Left lung (tissue), 4 donors: ENCODE measurements at regions not wholly inside any gene's neighbourhood (a gene's known extent, or its start where the extent isn't known, plus 50 kb on each side); places are given as distances from the start of the nearest gene placed in this dataset.

ENCODE experiments used
- ATAC-seq: fragments of 200-7000 bp; cut with Tn5 transposase; one replicate; pipeline ENCODE4 v1.9.1; 2020; ENCODE audit warnings: moderate library complexity
- DNase-seq, 4 donors: peaks; one replicate each; pipeline ENCODE4 v3.0.0-alpha.2; 2013 to 2020
- H3K27ac ChIP-seq, 2 donors: fragments of 200-600 bp; sonication (generic) in 1 of 2; one replicate each; pipeline versions ENCODE4 v1.5.0 to v1.8.0; 2020 to 2021
- H3K27me3 ChIP-seq, 2 donors: fragments of 200-600 bp; sonication (generic) in 1 of 2; one replicate each; pipeline versions ENCODE4 v1.5.0 to v1.8.0; 2020 to 2021
- H3K36me3 ChIP-seq, 2 donors: fragments of 200-600 bp; sonication (generic) in 1 of 2; one replicate each; pipeline versions ENCODE4 v1.5.0 to v1.8.0; 2020 to 2021
- H3K4me1 ChIP-seq, 2 donors: fragments of 200-600 bp; one replicate each; pipeline ENCODE4 v1.8.0; 2021
- H3K4me3 ChIP-seq, 2 donors: fragments of 200-600 bp; sonication (generic) in 1 of 2; one replicate each; pipeline versions ENCODE4 v1.5.0 to v1.8.0; 2020 to 2021; ENCODE audit warnings: mild to moderate bottlenecking in 1 of 2
- H3K9me3 ChIP-seq, 2 donors: fragments of 200-600 bp; sonication (generic) in 1 of 2; one replicate each; pipeline versions ENCODE4 v1.5.0 to v1.8.0; 2020 to 2021
- intact Hi-C, 2 donors: fragments of 100-400 bp; cut with DNase I; formaldehyde crosslinking; loops; one replicate each; pipeline versions ENCODE4 v1.11.2 to v1.14.2; 2022
- TF ChIP-seq, protein P1 (sequence below), 2 donors: fragments of 200-600 bp; sonication (generic) in 1 of 2; IDR thresholded peaks; one replicate each; pipeline versions ENCODE4 v1.5.0 to v1.8.0; 2021; ENCODE audit warnings: antibody characterized with exemption in 2 of 2
- donor health status: DM: no; HTN: yes; CAD: no.
- donor health status: DM: no; HTN: no; CAD: no.

DNA sequence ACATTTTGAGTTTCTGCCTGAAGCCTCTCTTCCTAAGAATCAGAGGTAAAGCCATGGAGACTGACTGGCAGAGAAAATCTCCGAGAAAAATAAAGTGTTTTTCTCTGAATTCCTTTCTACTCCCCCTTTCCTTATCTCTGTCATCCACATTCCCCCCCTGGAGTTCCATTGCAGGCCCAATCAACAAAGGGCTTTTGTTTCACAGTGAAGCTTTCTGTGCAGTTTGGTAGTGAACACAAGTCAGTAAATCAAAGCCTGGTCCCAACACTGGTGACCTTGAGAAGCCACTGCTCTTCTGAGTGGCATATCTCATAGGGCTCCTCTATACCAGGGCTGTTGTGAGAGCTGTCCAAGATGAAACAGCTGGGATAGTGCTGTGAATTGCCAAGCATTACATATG, 228.4 kb downstream of the SEC16B start:
- H3K4me3 ChIP-seq: no peak overlapping the region
- no peak for ATAC-seq

DNA sequence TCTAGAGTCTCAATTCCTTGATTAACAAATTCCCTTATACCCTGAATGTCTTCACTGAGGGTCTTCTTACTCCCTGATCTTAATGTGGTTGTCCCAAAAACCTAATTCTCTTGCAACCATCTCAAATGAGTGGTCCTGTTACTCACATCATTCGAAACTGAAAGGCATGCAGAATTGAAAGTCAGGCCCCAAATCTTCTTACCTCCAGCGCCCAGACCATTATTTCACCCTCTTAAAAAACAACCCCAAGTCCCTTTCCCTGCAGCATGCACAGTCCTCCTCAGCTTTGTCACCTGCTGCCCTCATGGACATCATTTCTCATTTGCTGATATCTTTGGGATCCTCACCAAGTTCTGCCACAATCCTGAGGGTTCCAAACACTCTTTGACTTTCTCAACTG, 230.1 kb downstream of the SEC16B start:
- Histone ChIP-seq H3K4me3 (no peak overlapping the region), H3K9me3 (no peaks in the 10 kb centered on the region), H3K27ac (no peak overlapping the region), H3K4me1 (no peaks in the 10 kb centered on the region), H3K27me3 (no peaks in the 10 kb centered on the region), H3K36me3 (no peaks in the 10 kb centered on the region)
- DNase-seq (no peak), ATAC-seq (no peak)
- intact Hi-C loops: no loop called here
- TF ChIP-seq, protein P1, sequence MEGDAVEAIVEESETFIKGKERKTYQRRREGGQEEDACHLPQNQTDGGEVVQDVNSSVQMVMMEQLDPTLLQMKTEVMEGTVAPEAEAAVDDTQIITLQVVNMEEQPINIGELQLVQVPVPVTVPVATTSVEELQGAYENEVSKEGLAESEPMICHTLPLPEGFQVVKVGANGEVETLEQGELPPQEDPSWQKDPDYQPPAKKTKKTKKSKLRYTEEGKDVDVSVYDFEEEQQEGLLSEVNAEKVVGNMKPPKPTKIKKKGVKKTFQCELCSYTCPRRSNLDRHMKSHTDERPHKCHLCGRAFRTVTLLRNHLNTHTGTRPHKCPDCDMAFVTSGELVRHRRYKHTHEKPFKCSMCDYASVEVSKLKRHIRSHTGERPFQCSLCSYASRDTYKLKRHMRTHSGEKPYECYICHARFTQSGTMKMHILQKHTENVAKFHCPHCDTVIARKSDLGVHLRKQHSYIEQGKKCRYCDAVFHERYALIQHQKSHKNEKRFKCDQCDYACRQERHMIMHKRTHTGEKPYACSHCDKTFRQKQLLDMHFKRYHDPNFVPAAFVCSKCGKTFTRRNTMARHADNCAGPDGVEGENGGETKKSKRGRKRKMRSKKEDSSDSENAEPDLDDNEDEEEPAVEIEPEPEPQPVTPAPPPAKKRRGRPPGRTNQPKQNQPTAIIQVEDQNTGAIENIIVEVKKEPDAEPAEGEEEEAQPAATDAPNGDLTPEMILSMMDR (IDR thresholded peaks at IDR 0.05): no peak

More for the DNA sequence above, 228.4 kb downstream of the SEC16B start:
- H3K36me3 ChIP-seq: no peaks in the 10 kb centered on the region
- no peaks in the 10 kb centered on the region for H3K4me1 ChIP-seq
- H3K27ac ChIP-seq: no peak overlapping the region
- intact Hi-C loops: no loop called here
- TF ChIP-seq, protein P1 (IDR thresholded peaks at IDR 0.05): no peak
- no peaks in the 10 kb centered on the region for H3K27me3 ChIP-seq
- DNase-seq: no peak
- no peaks in the 10 kb centered on the region for H3K9me3 ChIP-seq

DNA sequence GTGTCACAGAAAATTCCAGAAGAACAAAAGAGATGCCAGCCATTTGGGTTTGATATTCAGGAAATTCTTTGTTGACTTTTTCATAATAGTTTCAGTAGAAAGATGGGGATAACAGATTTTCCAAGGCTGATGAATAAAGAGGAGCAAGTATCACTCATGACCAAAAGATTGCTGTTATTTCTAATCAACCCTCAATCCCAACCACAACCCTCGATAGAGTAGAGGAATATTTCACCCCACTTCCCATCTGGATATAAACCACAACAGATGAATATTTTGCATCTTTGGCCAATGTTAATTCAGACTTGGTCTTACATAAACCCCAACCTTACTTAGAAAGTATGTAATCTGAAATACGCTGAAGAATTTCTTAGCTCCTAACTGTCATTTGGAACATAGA, 232.4 kb downstream of the SEC16B start:
- Histone ChIP-seq H3K9me3 (no peaks in the 10 kb centered on the region), H3K4me1 (no peaks in the 10 kb centered on the region), H3K4me3 (no peak overlapping the region), H3K36me3 (no peaks in the 10 kb centered on the region), H3K27me3 (no peaks in the 10 kb centered on the region), H3K27ac (no peak overlapping the region)
- DNase-seq: no peak
- TF ChIP-seq, protein P1 (IDR thresholded peaks at IDR 0.05): no peak
- no peak for ATAC-seq
- intact Hi-C loops: no loop called here

DNA sequence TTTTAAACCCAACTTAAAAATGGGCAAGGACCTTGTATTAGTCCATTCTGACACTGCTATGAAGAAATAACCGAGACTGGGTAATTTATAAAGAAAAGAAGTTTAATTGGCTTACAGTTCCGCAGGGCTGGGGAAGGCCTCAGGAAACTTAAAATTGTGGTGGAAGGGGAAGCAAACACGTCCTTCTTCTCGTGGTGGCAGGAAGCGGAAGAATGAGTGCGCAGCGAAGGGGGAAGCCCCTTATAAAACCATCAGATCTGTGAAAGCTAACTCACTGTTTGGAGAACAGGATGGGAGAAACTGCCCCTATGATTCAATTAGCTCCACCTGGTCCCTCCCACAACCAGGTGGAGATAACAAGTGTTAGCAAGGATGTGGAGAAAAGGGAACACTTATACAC, 237.7 kb downstream of the SEC16B start:
- no peaks in the 10 kb centered on the region for H3K4me1 ChIP-seq
- no peak overlapping the region for H3K4me3 ChIP-seq
- intact Hi-C loops: no loop called here
- peaks cover 0 to 4% of the 10 kb centered on the region in 2 donors for H3K9me3 ChIP-seq
- TF ChIP-seq, protein P1 (IDR thresholded peaks at IDR 0.05): no peak
- H3K36me3 ChIP-seq: no peaks in the 10 kb centered on the region
- no peak for ATAC-seq
- no peak for DNase-seq
- H3K27me3 ChIP-seq: no peaks in the 10 kb centered on the region
- H3K27ac ChIP-seq: no peak overlapping the region

DNA sequence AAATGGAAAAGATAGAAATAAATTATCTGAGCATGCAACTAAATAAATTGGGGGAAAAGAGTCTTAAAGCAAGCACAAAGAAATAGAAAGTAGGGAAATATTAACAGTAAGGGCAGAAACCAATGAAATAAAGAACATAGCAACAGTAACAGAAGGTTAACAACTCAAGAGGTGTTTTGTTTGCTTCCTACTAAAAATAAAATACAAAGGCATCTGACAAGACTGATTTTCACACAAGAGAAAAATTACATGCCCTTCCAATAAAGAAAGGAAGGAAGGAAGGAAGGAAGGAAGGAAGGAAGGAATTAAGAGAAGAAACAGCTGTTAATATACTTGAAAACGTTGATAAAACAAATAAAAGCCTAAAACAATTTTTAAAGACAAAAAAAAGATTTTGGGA, 240.2 kb downstream of the SEC16B start:
- Histone ChIP-seq H3K27ac (no peak overlapping the region), H3K4me1 (no peaks in the 10 kb centered on the region), H3K4me3 (no peak overlapping the region), H3K36me3 (no peaks in the 10 kb centered on the region), H3K27me3 (no peaks in the 10 kb centered on the region), H3K9me3 (peaks cover 0 to 12% of the 10 kb centered on the region in 2 donors)
- DNase-seq (no peak), ATAC-seq (no peak)
- intact Hi-C loops: no loop called here
- TF ChIP-seq, protein P1 (IDR thresholded peaks at IDR 0.05): no peak
